K562 (cell line): ENCODE measurements at regions not wholly inside any gene's neighbourhood (a gene's known extent, or its start where the extent isn't known, plus 50 kb on each side); places are given as distances from the start of the nearest gene placed in this dataset.

Experiments
- ATF3 ChIP-seq, 2 experiments: fragments of 450-650 bp in 1 of 2; sonication (generic) in 1 of 2; formaldehyde crosslinking in 1 of 2; IDR thresholded peaks in 1 of 2; conservative IDR thresholded peaks in 1 of 2; 2 replicates each; pipeline versions ENCODE4 v1.6.1 to v1.8.1; 2016 to 2023; ENCODE audit warnings: mild to moderate bottlenecking in 2 of 2, moderate library complexity in 2 of 2, inconsistent platforms in 1 of 2, missing genetic modification reagents in 1 of 2
- CTCF ChIP-seq, 3 experiments: IDR thresholded peaks in 2 of 3; conservative IDR thresholded peaks in 1 of 3; 2 replicates each; pipeline ENCODE4 v1.5.1; 2011 to 2012; ENCODE audit warnings: low read length in 3 of 3, mild to moderate bottlenecking in 3 of 3, control low read depth in 2 of 3, improper control_type of control experiment in 1 of 3, inconsistent platforms in 1 of 3, low read depth in 1 of 3, mixed read lengths in 1 of 3, moderate library complexity in 1 of 3; ENCODE audit not compliant: insufficient read depth in 2 of 3
- CTCFL ChIP-seq: IDR thresholded peaks from 2 replicates; pipeline ENCODE4 v1.6.1; 2011; ENCODE audit warnings: borderline replicate concordance, low read depth, mild to moderate bottlenecking, moderate library complexity, low read length; ENCODE audit not compliant: insufficient read depth, poor library complexity, severe bottlenecking
- EP300 ChIP-seq: IDR thresholded peaks from 2 replicates; pipeline ENCODE4 v1.6.1; 2012; ENCODE audit warnings: low read length, improper control_type of control experiment
- EZH2 ChIP-seq: IDR thresholded peaks from 2 replicates; pipeline ENCODE4 v1.6.1; 2012; ENCODE audit warnings: low read depth, mild to moderate bottlenecking, inconsistent platforms, low read length, borderline replicate concordance
- HDAC2 ChIP-seq: fragments of 450-650 bp; IDR thresholded peaks from 2 replicates; pipeline ENCODE4 v1.6.1; 2016; ENCODE audit warnings: mild to moderate bottlenecking
- HDGF ChIP-seq: fragments of 450-650 bp; IDR thresholded peaks from 2 replicates; pipeline ENCODE4 v1.6.1; 2016
- HNRNPH1 ChIP-seq: fragments of 200-400 bp; formaldehyde crosslinking; optimal IDR thresholded peaks from 2 replicates; pipeline ENCODE3; 2017; ENCODE audit warnings: low read depth, mild to moderate bottlenecking, low read length, moderate library complexity
- MTF1 ChIP-seq: fragments of 250-450 bp; sonication (Bioruptor Pico); IDR thresholded peaks from 2 replicates; pipeline ENCODE4 v1.9.0; 2021; ENCODE audit warnings: moderate library complexity, mild to moderate bottlenecking, inconsistent platforms, borderline replicate concordance
- PHF8 ChIP-seq: fragments of 200-600 bp; sonication (generic); IDR thresholded peaks from 2 replicates; pipeline ENCODE4 v1.6.1; 2012; ENCODE audit warnings: mixed run types, mild to moderate bottlenecking, inconsistent platforms, low read length, moderate library complexity, borderline replicate concordance
- PPARD ChIP-seq: fragments of 250-450 bp; sonication (Bioruptor Pico); IDR thresholded peaks from 2 replicates; pipeline ENCODE4 v1.8.0; 2022; ENCODE audit warnings: inconsistent platforms, mild to moderate bottlenecking, moderate library complexity
- TCF7 ChIP-seq: sonication (generic); IDR thresholded peaks from 2 replicates; pipeline ENCODE4 v1.6.1; 2016; ENCODE audit warnings: antibody characterized with exemption, borderline replicate concordance
- TEAD1 ChIP-seq, 2 experiments: fragments of 450-650 bp in 1 of 2; sonication (generic) in 1 of 2; formaldehyde crosslinking; IDR thresholded peaks; 2 replicates each; pipeline versions ENCODE4 v1.4.0 to v1.8.0; 2020 to 2022; ENCODE audit warnings: mild to moderate bottlenecking in 2 of 2, missing genetic modification reagents in 1 of 2
- ZBTB2 ChIP-seq: fragments of 450-650 bp; IDR thresholded peaks from 2 replicates; pipeline ENCODE4 v1.6.1; 2016; ENCODE audit warnings: antibody characterized with exemption

GRCh38 chr22:22042599-22043295, 60.2 kb upstream of the TOP3B start:
- TF ChIP-seq PPARD (CRISPR knock-in tag) (no peak), EZH2 (no peak), HDAC2 (no peak), CTCFL (no peak), MTF1 (CRISPR knock-in tag) (no peak), HNRNPH1 (no peak), PHF8 (no peak), ATF3 (IDR thresholded peaks at IDR 0.05) (no peak), ATF3 (CRISPR knock-in tag; conservative IDR thresholded peaks at IDR 0.05) (no peak), EP300 (no peak), ZBTB2 (no peak), TCF7 (no peak), CTCF (IDR thresholded peaks at IDR 0.05 in 2 of 3, conservative IDR thresholded peaks at IDR 0.05 in 1 of 3; ENCODE audit: insufficient read depth in 2 of 3, low read depth in 1 of 3, low read length in 3 of 3) (no peak), TEAD1 (CRISPR knock-in tag; IDR thresholded peaks at IDR 0.05) (no peak), HDGF (no peak)
